Neural cell (in vitro differentiated cells): ENCODE measurements at regions not wholly inside any gene's neighbourhood (a gene's known extent, or its start where the extent isn't known, plus 50 kb on each side); places are given as distances from the start of the nearest gene placed in this dataset.
"Not testable (repeated sequence)": the region's sequence is repeated elsewhere in the genome, so short reads cannot be mapped to it uniquely, and the experiment has no call there.

ENCODE experiments used
- EP300 ChIP-seq: fragments of 450-650 bp; conservative IDR thresholded peaks from 2 replicates; pipeline ENCODE4 v1.6.1; 2014; ENCODE audit warnings: antibody characterized with exemption, mild to moderate bottlenecking, moderate library complexity; ENCODE audit not compliant: poor library complexity, severe bottlenecking
- POLR2AphosphoS5 ChIP-seq: IDR thresholded peaks from 2 replicates; pipeline ENCODE4 v1.6.1; 2012
- RAD21 ChIP-seq: fragments of 450-650 bp; conservative IDR thresholded peaks from 2 replicates; pipeline ENCODE4 v1.6.1; 2014; ENCODE audit warnings: antibody characterized with exemption, mild to moderate bottlenecking, moderate library complexity
- REST ChIP-seq: IDR thresholded peaks from 2 replicates; pipeline ENCODE4 v1.6.1; 2012; ENCODE audit warnings: borderline replicate concordance
- TAF1 ChIP-seq: IDR thresholded peaks from 2 replicates; pipeline ENCODE4 v1.6.1; 2012; ENCODE audit warnings: low read depth
- TF ChIP-seq, protein P1 (sequence below): fragments of 450-650 bp; IDR thresholded peaks from 2 replicates; pipeline ENCODE4 v1.5.1; 2014; ENCODE audit warnings: antibody characterized with exemption, mild to moderate bottlenecking, moderate library complexity; ENCODE audit not compliant: poor library complexity, severe bottlenecking

- not testable (repeated sequence) for TF ChIP-seq TAF1, EP300, RAD21, REST, POLR2AphosphoS5
- TF ChIP-seq, protein P1, sequence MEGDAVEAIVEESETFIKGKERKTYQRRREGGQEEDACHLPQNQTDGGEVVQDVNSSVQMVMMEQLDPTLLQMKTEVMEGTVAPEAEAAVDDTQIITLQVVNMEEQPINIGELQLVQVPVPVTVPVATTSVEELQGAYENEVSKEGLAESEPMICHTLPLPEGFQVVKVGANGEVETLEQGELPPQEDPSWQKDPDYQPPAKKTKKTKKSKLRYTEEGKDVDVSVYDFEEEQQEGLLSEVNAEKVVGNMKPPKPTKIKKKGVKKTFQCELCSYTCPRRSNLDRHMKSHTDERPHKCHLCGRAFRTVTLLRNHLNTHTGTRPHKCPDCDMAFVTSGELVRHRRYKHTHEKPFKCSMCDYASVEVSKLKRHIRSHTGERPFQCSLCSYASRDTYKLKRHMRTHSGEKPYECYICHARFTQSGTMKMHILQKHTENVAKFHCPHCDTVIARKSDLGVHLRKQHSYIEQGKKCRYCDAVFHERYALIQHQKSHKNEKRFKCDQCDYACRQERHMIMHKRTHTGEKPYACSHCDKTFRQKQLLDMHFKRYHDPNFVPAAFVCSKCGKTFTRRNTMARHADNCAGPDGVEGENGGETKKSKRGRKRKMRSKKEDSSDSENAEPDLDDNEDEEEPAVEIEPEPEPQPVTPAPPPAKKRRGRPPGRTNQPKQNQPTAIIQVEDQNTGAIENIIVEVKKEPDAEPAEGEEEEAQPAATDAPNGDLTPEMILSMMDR, result not testable (repeated sequence)
Measured at GRCh38 chr1:149378462-149378861, 96.4 kb upstream of the NBPF19 start.
